ENCODE measurements at regions not wholly inside any gene's neighbourhood (a gene's known extent, or its start where the extent isn't known, plus 50 kb on each side); places are given as distances from the start of the nearest gene placed in this dataset.

- TF ChIP-seq CTCF (IDR thresholded peaks at IDR 0.05; ENCODE audit: low read depth, low read length, missing input control): no peak
- no peak for TF ChIP-seq REST (IDR thresholded peaks at IDR 0.05)
- TF ChIP-seq RAD21 (IDR thresholded peaks at IDR 0.05): no peak
- no peak for TF ChIP-seq EGR1 (IDR thresholded peaks at IDR 0.05; ENCODE audit: low read depth in 2 of 2)
- TF ChIP-seq GABPA (IDR thresholded peaks at IDR 0.05 in 1 of 2, conservative IDR thresholded peaks at IDR 0.05 in 1 of 2): no peak
- no peak for TF ChIP-seq JUND (IDR thresholded peaks at IDR 0.05)
- TF ChIP-seq ZBTB33 (IDR thresholded peaks at IDR 0.05): no peak
- no peak for TF ChIP-seq RXRA (IDR thresholded peaks at IDR 0.05)
- TF ChIP-seq, protein P1, sequence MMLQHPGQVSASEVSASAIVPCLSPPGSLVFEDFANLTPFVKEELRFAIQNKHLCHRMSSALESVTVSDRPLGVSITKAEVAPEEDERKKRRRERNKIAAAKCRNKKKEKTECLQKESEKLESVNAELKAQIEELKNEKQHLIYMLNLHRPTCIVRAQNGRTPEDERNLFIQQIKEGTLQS (IDR thresholded peaks at IDR 0.05): no peak
- no peak for TF ChIP-seq TAF1 (conservative IDR thresholded peaks at IDR 0.05)
- no peak for TF ChIP-seq MAX (IDR thresholded peaks at IDR 0.05)
- no peak for TF ChIP-seq FOXA1 (IDR thresholded peaks at IDR 0.05)
- no peak for TF ChIP-seq HNF4G (IDR thresholded peaks at IDR 0.05)
Measured at GRCh38 chr5:167104351-167104750, 1187.1 kb upstream of the WWC1 start.

All from liver (tissue), 3 donors.